K562 (cell line): ENCODE measurements at regions not wholly inside any gene's neighbourhood (a gene's known extent, or its start where the extent isn't known, plus 50 kb on each side); places are given as distances from the start of the nearest gene placed in this dataset.

Source experiments
- JUND ChIP-seq, 2 experiments: IDR thresholded peaks; 2 replicates in 1 of 2; 3 replicates in 1 of 2; pipeline ENCODE4 v1.6.1; 2011; ENCODE audit warnings: borderline replicate concordance in 2 of 2, low read depth in 2 of 2, low read length in 2 of 2, improper control_type of control experiment in 1 of 2, missing biosample characterization in 1 of 2, missing genetic modification characterization in 1 of 2, missing genetic modification reagents in 1 of 2
- TBP ChIP-seq: optimal IDR thresholded peaks from 2 replicates; pipeline ENCODE3; 2011; ENCODE audit warnings: low read depth, low read length, improper control_type of control experiment
- ZNF212 ChIP-seq: fragments of 450-650 bp; formaldehyde crosslinking; IDR thresholded peaks from 2 replicates; pipeline ENCODE4 v1.4.0; 2020; ENCODE audit warnings: mild to moderate bottlenecking

DNA sequence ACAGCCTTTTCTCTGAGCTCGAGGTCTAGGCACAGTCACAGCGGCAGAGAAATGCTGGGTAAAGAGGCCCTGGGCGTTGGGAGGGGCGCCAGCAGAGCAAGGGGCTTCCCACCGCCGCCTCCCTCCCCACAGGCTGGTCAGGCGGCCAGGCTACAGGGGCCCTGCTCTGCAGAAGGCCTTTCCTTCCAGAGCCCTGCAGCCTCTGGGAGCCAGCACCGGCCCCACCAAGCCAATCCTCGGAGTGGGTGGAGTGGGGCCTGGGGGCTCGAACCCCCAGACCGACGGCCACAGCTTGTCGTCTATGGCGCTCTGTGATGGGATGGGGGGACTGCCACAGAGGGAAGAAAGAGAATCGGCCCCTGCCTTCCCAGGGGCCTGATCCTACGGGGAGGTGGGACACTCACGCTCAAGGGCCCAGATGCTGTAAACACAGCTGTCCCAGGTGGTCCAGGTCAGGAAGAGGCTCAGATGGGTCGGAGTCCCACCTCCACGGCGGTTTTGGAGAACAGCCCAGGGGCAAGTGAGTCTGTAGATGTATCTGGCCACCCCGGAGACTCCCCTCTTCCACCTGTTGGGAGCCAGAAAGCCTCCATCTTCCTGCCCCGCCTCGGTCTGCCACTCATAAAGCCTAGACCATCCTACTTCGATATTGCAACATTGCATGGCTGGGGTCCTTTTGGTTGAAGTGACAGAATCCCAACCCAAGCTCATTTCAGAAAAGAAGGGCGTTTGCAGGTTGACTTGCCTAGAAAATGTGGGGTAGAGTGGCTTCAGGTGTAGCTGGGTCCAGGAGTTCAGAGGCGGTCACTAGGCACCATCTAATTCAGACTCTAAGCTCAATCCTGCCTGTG is 95.6 kb downstream of the SIK1 start:
- TF ChIP-seq TBP: no peak
- no peak for TF ChIP-seq JUND (IDR thresholded peaks at IDR 0.05; ENCODE audit: borderline replicate concordance, low read depth, low read length)
- no peak for TF ChIP-seq JUND (tag; IDR thresholded peaks at IDR 0.05; ENCODE audit: borderline replicate concordance, low read depth, low read length)
- TF ChIP-seq ZNF212 (CRISPR knock-in tag): no peak
